ENCODE measurements at regions not wholly inside any gene's neighbourhood (a gene's known extent, or its start where the extent isn't known, plus 50 kb on each side); places are given as distances from the start of the nearest gene placed in this dataset.
"Not testable (repeated sequence)": the region's sequence is repeated elsewhere in the genome, so short reads cannot be mapped to it uniquely, and the experiment has no call there.

DNA sequence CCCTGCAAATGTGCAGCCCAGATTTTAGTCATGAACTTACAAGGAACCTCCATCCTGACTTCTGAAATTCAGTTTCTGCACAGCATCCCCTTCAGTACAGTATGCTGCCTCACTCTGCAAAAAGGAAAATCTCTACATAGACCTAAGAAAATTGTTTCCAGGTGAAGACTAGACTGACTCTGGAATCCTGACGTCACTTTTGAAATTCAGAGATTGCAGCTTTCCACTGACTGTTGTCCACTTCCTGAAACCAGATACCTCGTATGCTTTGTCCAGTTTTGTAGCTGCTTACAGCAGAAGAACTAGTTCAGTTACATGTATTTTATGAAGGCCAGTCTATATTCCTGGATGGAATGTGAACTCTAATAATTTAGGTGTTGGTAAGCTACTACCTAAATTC lies 629.3 kb upstream of the ST8SIA4 start (continued):
- TF ChIP-seq, protein P1, sequence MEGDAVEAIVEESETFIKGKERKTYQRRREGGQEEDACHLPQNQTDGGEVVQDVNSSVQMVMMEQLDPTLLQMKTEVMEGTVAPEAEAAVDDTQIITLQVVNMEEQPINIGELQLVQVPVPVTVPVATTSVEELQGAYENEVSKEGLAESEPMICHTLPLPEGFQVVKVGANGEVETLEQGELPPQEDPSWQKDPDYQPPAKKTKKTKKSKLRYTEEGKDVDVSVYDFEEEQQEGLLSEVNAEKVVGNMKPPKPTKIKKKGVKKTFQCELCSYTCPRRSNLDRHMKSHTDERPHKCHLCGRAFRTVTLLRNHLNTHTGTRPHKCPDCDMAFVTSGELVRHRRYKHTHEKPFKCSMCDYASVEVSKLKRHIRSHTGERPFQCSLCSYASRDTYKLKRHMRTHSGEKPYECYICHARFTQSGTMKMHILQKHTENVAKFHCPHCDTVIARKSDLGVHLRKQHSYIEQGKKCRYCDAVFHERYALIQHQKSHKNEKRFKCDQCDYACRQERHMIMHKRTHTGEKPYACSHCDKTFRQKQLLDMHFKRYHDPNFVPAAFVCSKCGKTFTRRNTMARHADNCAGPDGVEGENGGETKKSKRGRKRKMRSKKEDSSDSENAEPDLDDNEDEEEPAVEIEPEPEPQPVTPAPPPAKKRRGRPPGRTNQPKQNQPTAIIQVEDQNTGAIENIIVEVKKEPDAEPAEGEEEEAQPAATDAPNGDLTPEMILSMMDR (conservative IDR thresholded peaks at IDR 0.05; ENCODE audit: low read depth in 2 of 2), result no peak

DNA sequence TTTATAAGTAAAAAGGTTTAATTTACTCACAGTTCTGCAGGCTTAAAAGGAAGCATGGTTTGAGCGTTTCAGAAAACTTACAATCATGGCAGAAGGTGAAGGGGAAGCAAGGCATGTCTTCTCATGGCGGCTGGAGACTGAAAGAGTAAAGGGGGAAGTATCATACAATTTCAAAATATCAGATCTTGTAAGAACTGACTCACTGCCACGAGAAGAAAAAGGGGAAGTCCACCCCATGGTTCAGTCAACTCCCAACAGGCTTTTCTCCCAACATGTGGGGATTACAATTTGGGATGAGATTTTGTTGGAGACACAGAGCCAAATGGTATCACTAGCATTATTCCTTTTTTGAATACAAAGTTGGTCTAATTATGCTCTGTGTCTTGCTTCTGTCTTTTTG lies 627.9 kb upstream of the ST8SIA4 start:
- H3K27ac ChIP-seq (ENCODE audit: low read depth), result no peak overlapping the region
- peaks cover 5% of the 10 kb centered on the region; the same call in 1 of the 2 replicates for H3K36me3 ChIP-seq (ENCODE audit: insufficient read depth)
- H3K4me2 ChIP-seq, result no peak overlapping the region
- H3K79me2 ChIP-seq (replicated peaks; ENCODE audit: insufficient read depth), result no peaks in the 10 kb centered on the region
- H3K4me1 ChIP-seq (ENCODE audit: insufficient read depth), result 0 out of 2 replicates have a peak, but pooled peaks cover 4% of the 10 kb centered on the region
- Mint-ChIP-seq H3K27ac (no peak overlapping the region), H3K36me3 (ENCODE audit: low read depth) (peaks cover 25% of the 10 kb centered on the region; the same call in 2 of the 3 replicates), H3K9me3 (peaks cover 29% of the 10 kb centered on the region), H3K27me3 (ENCODE audit: insufficient read depth, low read depth, poor library complexity) (no peaks in the 10 kb centered on the region), H3K4me1 (peaks cover 8% of the 10 kb centered on the region; the same call in 2 of the 3 replicates), H3K4me3 (no peak overlapping the region)
- H3K9me2 ChIP-seq (ENCODE audit: insufficient read depth), result peaks cover 4% of the 10 kb centered on the region
- H4K20me1 ChIP-seq (replicated peaks; ENCODE audit: insufficient read depth), result no peaks in the 10 kb centered on the region
- H3K27me3 ChIP-seq (ENCODE audit: insufficient read depth), result no peaks in the 10 kb centered on the region
- H3F3A ChIP-seq (replicated peaks; ENCODE audit: low read depth), result no peaks in the 10 kb centered on the region
- TF ChIP-seq EZH2 (IDR thresholded peaks at IDR 0.05; ENCODE audit: low read depth, unreplicated experiment) (no peak), JUNB (IDR thresholded peaks at IDR 0.05; ENCODE audit: unreplicated experiment) (no peak), STAT1 (IDR thresholded peaks at IDR 0.05; ENCODE audit: unreplicated experiment) (no peak)
- TF ChIP-seq, protein P2, sequence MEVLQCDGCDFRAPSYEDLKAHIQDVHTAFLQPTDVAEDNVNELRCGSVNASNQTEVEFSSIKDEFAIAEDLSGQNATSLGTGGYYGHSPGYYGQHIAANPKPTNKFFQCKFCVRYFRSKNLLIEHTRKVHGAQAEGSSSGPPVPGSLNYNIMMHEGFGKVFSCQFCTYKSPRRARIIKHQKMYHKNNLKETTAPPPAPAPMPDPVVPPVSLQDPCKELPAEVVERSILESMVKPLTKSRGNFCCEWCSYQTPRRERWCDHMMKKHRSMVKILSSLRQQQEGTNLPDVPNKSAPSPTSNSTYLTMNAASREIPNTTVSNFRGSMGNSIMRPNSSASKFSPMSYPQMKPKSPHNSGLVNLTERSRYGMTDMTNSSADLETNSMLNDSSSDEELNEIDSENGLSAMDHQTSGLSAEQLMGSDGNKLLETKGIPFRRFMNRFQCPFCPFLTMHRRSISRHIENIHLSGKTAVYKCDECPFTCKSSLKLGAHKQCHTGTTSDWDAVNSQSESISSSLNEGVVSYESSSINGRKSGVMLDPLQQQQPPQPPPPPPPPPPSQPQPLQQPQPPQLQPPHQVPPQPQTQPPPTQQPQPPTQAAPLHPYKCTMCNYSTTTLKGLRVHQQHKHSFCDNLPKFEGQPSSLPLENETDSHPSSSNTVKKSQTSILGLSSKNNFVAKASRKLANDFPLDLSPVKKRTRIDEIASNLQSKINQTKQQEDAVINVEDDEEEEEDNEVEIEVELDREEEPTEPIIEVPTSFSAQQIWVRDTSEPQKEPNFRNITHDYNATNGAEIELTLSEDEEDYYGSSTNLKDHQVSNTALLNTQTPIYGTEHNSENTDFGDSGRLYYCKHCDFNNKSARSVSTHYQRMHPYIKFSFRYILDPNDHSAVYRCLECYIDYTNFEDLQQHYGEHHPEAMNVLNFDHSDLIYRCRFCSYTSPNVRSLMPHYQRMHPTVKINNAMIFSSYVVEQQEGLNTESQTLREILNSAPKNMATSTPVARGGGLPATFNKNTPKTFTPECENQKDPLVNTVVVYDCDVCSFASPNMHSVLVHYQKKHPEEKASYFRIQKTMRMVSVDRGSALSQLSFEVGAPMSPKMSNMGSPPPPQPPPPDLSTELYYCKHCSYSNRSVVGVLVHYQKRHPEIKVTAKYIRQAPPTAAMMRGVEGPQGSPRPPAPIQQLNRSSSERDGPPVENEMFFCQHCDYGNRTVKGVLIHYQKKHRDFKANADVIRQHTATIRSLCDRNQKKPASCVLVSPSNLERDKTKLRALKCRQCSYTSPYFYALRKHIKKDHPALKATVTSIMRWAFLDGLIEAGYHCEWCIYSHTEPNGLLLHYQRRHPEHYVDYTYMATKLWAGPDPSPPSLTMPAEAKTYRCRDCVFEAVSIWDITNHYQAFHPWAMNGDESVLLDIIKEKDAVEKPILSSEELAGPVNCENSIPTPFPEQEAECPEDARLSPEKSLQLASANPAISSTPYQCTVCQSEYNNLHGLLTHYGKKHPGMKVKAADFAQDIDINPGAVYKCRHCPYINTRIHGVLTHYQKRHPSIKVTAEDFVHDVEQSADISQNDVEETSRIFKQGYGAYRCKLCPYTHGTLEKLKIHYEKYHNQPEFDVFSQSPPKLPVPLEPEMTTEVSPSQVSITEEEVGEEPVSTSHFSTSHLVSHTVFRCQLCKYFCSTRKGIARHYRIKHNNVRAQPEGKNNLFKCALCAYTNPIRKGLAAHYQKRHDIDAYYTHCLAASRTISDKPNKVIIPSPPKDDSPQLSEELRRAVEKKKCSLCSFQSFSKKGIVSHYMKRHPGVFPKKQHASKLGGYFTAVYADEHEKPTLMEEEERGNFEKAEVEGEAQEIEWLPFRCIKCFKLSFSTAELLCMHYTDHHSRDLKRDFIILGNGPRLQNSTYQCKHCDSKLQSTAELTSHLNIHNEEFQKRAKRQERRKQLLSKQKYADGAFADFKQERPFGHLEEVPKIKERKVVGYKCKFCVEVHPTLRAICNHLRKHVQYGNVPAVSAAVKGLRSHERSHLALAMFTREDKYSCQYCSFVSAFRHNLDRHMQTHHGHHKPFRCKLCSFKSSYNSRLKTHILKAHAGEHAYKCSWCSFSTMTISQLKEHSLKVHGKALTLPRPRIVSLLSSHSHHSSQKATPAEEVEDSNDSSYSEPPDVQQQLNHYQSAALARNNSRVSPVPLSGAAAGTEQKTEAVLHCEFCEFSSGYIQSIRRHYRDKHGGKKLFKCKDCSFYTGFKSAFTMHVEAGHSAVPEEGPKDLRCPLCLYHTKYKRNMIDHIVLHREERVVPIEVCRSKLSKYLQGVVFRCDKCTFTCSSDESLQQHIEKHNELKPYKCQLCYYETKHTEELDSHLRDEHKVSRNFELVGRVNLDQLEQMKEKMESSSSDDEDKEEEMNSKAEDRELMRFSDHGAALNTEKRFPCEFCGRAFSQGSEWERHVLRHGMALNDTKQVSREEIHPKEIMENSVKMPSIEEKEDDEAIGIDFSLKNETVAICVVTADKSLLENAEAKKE (CRISPR knock-in tag; IDR thresholded peaks at IDR 0.05), result no peak
- H3K4me3 ChIP-seq, result no peak overlapping the region
- DNase-seq (ENCODE audit: low spot score) (no peak), ATAC-seq (no peak)
- H2AFZ ChIP-seq, result no peak overlapping the region

DNA sequence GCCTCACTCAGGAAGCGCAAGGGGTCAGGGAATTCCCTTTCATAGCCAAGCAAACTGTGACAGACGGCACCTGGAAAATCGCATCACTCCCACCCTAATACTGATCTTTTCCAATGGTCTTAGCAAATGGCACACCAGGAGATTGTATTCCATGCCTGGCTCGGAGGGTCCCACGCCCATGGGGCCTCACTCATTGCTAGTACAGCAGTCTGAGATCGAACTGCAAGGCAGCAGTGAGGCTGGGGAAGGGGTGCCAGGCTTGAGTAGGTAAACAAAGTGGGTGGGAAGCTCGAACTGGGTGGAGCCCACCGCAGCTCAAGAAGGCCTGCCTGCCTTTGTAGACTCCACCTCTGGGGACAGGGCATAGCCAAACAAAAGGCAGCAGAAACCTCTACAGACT lies 626.0 kb upstream of the ST8SIA4 start:
- not testable (repeated sequence) for H4K20me1 ChIP-seq (replicated peaks; ENCODE audit: insufficient read depth); H3K9me2 ChIP-seq (ENCODE audit: insufficient read depth); H3K27me3 Mint-ChIP-seq (ENCODE audit: insufficient read depth, low read depth, poor library complexity); H3K4me1 Mint-ChIP-seq; H3K27ac ChIP-seq (ENCODE audit: low read depth); H3K4me3 ChIP-seq; H3K4me3 Mint-ChIP-seq; ATAC-seq; H2AFZ ChIP-seq; H3K79me2 ChIP-seq (replicated peaks; ENCODE audit: insufficient read depth); H3K27ac Mint-ChIP-seq; H3K27me3 ChIP-seq (ENCODE audit: insufficient read depth); H3F3A ChIP-seq (replicated peaks; ENCODE audit: low read depth); H3K4me1 ChIP-seq (ENCODE audit: insufficient read depth); H3K36me3 ChIP-seq (ENCODE audit: insufficient read depth); H3K4me2 ChIP-seq; DNase-seq (ENCODE audit: low spot score)
- H3K36me3 Mint-ChIP-seq (ENCODE audit: low read depth), result peaks cover 26% of the 10 kb centered on the region; the same call in 2 of the 3 replicates
- H3K9me3 Mint-ChIP-seq, result peaks cover 35% of the 10 kb centered on the region
